A673 (cell line): ENCODE measurements at regions not wholly inside any gene's neighbourhood (a gene's known extent, or its start where the extent isn't known, plus 50 kb on each side); places are given as distances from the start of the nearest gene placed in this dataset.
"Not testable (repeated sequence)": the region's sequence is repeated elsewhere in the genome, so short reads cannot be mapped to it uniquely, and the experiment has no call there.

ENCODE experiments used
- BruUV-seq: library from RNA; stranded (reverse); fragments of 400-500 nt; replicated peaks from 2 replicates; lab custom pipeline; 2021; lab: Mats Ljungman, UMichigan
- CTCF ChIA-PET: fragments of 300-600 bp; sonication (Branson Sonifier 250); formaldehyde crosslinking; loops from one replicate; lab custom pipeline; 2022; ENCODE audit warnings: antibody characterized with exemption; lab: Charles Lee
- POLR2A ChIA-PET: fragments of 300-600 bp; sonication (Branson Sonifier 250); formaldehyde crosslinking; loops from one replicate; lab custom pipeline; 2022; ENCODE audit warnings: antibody characterized with exemption; ENCODE audit not compliant: low non-redundant PET; lab: Charles Lee
- DNase-seq: peaks from one replicate; pipeline ENCODE4 v3.0.0-alpha.2; 2015; ENCODE audit warnings: low spot score
- H3K27ac ChIP-seq: fragments of 200-600 bp; sonication (generic); 2 replicates; pipeline ENCODE4 v1.5.1; 2016; ENCODE audit warnings: mixed run types, low read depth, mild to moderate bottlenecking, mixed read lengths, antibody characterized with exemption, low read length; ENCODE audit not compliant: poor library complexity, severe bottlenecking
- H3K27me3 ChIP-seq: fragments of 200-600 bp; sonication (generic); replicated peaks from 2 replicates; pipeline ENCODE4 v1.6.1; 2017; ENCODE audit warnings: mixed run types, low read depth, mild to moderate bottlenecking, mixed read lengths, antibody characterized with exemption, low read length; ENCODE audit not compliant: insufficient read depth, poor library complexity
- H3K36me3 ChIP-seq: fragments of 200-600 bp; sonication (generic); 2 replicates; pipeline ENCODE4 v1.6.1; 2016; ENCODE audit warnings: mixed run types, mild to moderate bottlenecking, mixed read lengths, antibody characterized with exemption, low read length; ENCODE audit not compliant: insufficient read depth, poor library complexity, severe bottlenecking
- H3K4me1 ChIP-seq: fragments of 200-600 bp; sonication (generic); 2 replicates; pipeline ENCODE4 v1.6.1; 2017; ENCODE audit warnings: mixed run types, mild to moderate bottlenecking, mixed read lengths, antibody characterized with exemption, low read length; ENCODE audit not compliant: insufficient read depth, poor library complexity, severe bottlenecking
- H3K4me3 ChIP-seq: fragments of 200-600 bp; sonication (generic); 2 replicates; pipeline ENCODE4 v1.5.1; 2016; ENCODE audit warnings: low read depth, mixed run types, mild to moderate bottlenecking, mixed read lengths, low read length; ENCODE audit not compliant: poor library complexity, severe bottlenecking
- H3K9me3 ChIP-seq: fragments of 200-600 bp; sonication (generic); 2 replicates; pipeline ENCODE4 v1.6.1; 2016; ENCODE audit warnings: mixed run types, low read depth, mild to moderate bottlenecking, mixed read lengths, antibody characterized with exemption, low read length; ENCODE audit not compliant: poor library complexity, severe bottlenecking
- CTCF ChIP-seq: fragments of 300-800, 200-600 bp; sonication (generic); conservative IDR thresholded peaks from 2 replicates; pipeline ENCODE4 v1.5.1; 2017; ENCODE audit warnings: low read depth, mild to moderate bottlenecking, antibody characterized with exemption, low read length, moderate library complexity, mixed read lengths
- EZH2 ChIP-seq: fragments of 200-600 bp; sonication (generic); IDR thresholded peaks from 2 replicates; pipeline ENCODE4 v1.6.1; 2017; ENCODE audit warnings: borderline replicate concordance, low read depth, mild to moderate bottlenecking, mixed read lengths, antibody characterized with exemption, low read length; ENCODE audit not compliant: poor library complexity, severe bottlenecking
- intact Hi-C: fragments of 100-400 bp; cut with micrococcal nuclease; formaldehyde crosslinking; loops from one replicate; pipeline ENCODE4 v1.10.0; 2022; ENCODE audit not compliant: unreplicated experiment

GRCh38 chr1:182328591-182328990 is 63.0 kb downstream of the GLUL start:
- Histone ChIP-seq H3K27ac (no peak overlapping the region), H3K4me1 (no peaks in the 10 kb centered on the region), H3K36me3 (no peaks in the 10 kb centered on the region), H3K27me3 (no peaks in the 10 kb centered on the region), H3K4me3 (no peak overlapping the region), H3K9me3 (no peaks in the 10 kb centered on the region)
- no TSS peak for BruUV-seq
- DNase-seq, result no peak
- CTCF ChIA-PET, result no interaction called here
- TF ChIP-seq EZH2 (no peak), CTCF (no peak)
- POLR2A ChIA-PET, result no interaction called here
- intact Hi-C loops, result no loop called here

GRCh38 chr1:182325339-182325738 is 66.3 kb downstream of the GLUL start:
- Histone ChIP-seq H3K9me3 (no peaks in the 10 kb centered on the region), H3K27ac (no peak overlapping the region), H3K4me3 (no peak overlapping the region), H3K4me1 (no peaks in the 10 kb centered on the region), H3K36me3 (no peaks in the 10 kb centered on the region), H3K27me3 (no peaks in the 10 kb centered on the region)
- ChIA-PET CTCF (no interaction called here), POLR2A (no interaction called here)
- no TSS peak for BruUV-seq
- intact Hi-C loops, result no loop called here
- no peak for DNase-seq
- no peak for TF ChIP-seq CTCF
- no peak for TF ChIP-seq EZH2

GRCh38 chr1:182321532-182321931 is 70.1 kb downstream of the GLUL start:
- intact Hi-C loops, H3K27ac ChIP-seq, POLR2A ChIA-PET, H3K27me3 ChIP-seq, H3K4me3 ChIP-seq, H3K4me1 ChIP-seq, BruUV-seq, H3K9me3 ChIP-seq, DNase-seq, H3K36me3 ChIP-seq: not testable (repeated sequence)
- CTCF ChIA-PET, result interaction anchor here (0.7 kb wide), 2 partner anchors 73 to 150 kb away, joined by 4 read pairs; no protein-coding TSS in a partner anchor

- intact Hi-C loops, result no loop called here
- DNase-seq, result no peak
- POLR2A ChIA-PET, result no interaction called here
- no peaks in the 10 kb centered on the region for H3K4me1 ChIP-seq
- H3K27me3 ChIP-seq, result peaks cover 5% of the 10 kb centered on the region
- H3K27ac ChIP-seq, result no peak overlapping the region
- no peaks in the 10 kb centered on the region for H3K36me3 ChIP-seq
- no peaks in the 10 kb centered on the region for H3K9me3 ChIP-seq
- CTCF ChIA-PET, result no interaction called here
- BruUV-seq, result no TSS peak
- no peak for TF ChIP-seq EZH2
- no peak for TF ChIP-seq CTCF
- no peak overlapping the region for H3K4me3 ChIP-seq
These were observed 73.9 kb downstream of the GLUL start for GRCh38 chr1:182317611-182318161.

- CTCF ChIA-PET, POLR2A ChIA-PET, BruUV-seq: not testable (repeated sequence)
These were observed 75.1 kb downstream of the GLUL start for GRCh38 chr1:182316454-182316853.

More at GRCh38 chr1:182316454-182316853, 75.1 kb downstream of the GLUL start:
- H3K4me1 ChIP-seq, H3K27ac ChIP-seq, DNase-seq, H3K27me3 ChIP-seq, intact Hi-C loops, H3K4me3 ChIP-seq, H3K9me3 ChIP-seq, H3K36me3 ChIP-seq: not testable (repeated sequence)
